ENCODE measurements at regions not wholly inside any gene's neighbourhood (a gene's known extent, or its start where the extent isn't known, plus 50 kb on each side); places are given as distances from the start of the nearest gene placed in this dataset.

- no peak for DNase-seq
Measured at GRCh38 chr16:13553453-13553985, 366.4 kb upstream of the ERCC4 start.

GRCh38 chr16:13554005-13554404 is 365.9 kb upstream of the ERCC4 start:
- DNase-seq: no peak

- no peak for DNase-seq
Measured at GRCh38 chr16:13554643-13555042, 365.3 kb upstream of the ERCC4 start.

- DNase-seq: no peak
Measured at GRCh38 chr16:13557418-13557817, 362.5 kb upstream of the ERCC4 start.

- DNase-seq: no peak
Measured at GRCh38 chr16:13558752-13559151, 361.2 kb upstream of the ERCC4 start.

- DNase-seq: no peak
Measured at GRCh38 chr16:13559624-13560023, 360.3 kb upstream of the ERCC4 start.

- DNase-seq: no peak
Measured at GRCh38 chr16:13560151-13560550, 359.8 kb upstream of the ERCC4 start.

GRCh38 chr16:13561291-13562070 is 358.5 kb upstream of the ERCC4 start:
- DNase-seq: no peak

- no peak for DNase-seq
Measured at GRCh38 chr16:13568803-13569202, 351.2 kb upstream of the ERCC4 start.

DNA sequence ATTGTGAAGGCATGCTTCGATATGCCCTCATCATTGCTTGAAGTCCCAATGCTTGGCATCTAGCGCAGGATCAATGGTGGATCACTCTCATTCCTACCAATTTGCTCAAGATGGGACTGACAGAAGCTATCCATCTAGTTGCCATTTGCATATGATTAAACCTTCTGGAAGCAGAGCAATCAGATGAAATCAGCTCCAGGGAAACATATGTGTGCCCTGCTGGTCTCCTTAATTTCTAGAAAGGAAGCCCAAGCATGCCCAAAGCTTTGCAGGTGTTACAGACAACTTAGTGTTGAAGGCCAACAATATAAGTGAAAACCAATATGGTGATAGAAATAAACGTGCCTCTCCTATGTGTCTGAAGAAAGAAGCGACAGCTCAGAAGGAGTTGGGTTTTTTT is 350.0 kb upstream of the ERCC4 start:
- no peak for DNase-seq

DNA sequence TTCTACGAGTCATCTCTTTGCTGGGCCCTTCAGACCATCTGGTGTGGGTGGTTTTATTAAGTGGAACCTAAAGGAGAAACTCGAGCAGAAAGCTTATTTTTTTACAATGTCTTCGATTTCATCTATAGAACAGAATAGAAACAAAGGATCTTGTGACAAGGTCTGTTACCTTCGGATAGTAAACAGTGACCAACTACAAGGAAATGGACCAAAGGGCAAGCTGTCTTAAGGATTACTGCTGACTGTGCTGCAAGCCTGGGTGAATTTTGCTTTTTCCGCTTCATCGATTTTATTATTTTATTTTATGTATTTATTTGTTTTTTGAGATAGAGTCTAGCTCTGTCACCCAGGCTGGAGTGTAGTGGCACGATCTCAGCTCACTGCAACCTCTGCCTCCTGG is 348.9 kb upstream of the ERCC4 start:
- no peak for DNase-seq

DNA sequence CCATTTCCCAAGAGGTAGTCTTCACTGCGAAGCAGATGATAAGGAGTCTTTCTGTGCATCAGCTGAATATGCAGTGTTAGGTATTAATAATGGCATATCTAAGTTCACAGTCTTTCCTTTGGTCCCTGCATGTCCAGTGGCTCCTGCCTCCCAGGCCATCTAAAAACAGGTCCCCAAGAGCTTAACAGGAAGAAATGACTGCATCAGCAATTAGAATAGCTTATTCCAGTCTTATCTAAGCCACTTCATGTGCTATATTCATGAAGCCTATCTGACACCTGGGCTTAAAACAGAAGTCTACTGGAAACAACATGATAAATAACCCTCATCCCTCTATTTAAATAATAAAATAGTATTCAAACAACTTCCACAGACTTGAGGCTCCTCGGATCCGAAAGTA is 346.1 kb upstream of the ERCC4 start:
- no peak for DNase-seq

DNA sequence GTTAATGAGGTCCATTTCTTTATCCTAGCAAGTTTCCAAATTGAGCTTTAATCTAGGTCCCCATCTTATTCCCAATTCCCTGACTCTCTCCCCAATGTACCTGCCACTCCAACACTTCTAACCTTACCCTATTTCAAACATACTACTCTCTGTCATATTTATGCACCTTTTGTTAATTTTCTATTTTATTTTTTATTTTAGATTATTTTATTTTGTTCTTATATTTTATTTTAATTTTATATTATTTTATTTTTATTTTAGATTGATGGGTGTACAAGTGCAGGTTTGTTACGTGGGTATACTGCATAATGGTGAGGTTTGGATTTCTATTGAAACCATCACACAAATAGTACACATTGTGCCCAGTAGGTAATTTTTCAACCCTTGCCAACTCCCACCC is 333.9 kb upstream of the ERCC4 start:
- no peak for DNase-seq

GRCh38 chr16:13587181-13587580 is 332.8 kb upstream of the ERCC4 start:
- no peak for DNase-seq

- no peak for DNase-seq
Measured at GRCh38 chr16:13594823-13595222, 325.1 kb upstream of the ERCC4 start.

DNA sequence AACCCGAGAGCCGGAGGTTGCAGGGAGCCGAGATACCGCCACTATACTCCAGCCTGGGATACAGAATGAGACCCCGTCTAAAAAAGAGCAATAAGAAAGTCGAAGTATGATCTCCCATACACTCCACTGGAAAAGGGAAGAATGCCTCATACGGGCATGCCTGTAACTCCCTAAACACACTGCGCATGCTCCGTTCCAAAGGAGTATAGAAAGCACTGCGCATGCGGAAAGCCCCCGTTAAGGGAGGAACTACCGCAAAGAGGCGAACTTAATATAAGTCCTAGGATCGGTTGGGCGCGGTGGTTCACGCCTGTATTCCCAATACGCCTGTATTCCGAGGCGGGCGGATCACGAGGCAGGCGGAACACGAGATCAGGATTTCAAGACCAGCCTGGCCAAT is 313.1 kb upstream of the ERCC4 start:
- no peak for DNase-seq

GRCh38 chr16:13607289-13607688 is 312.7 kb upstream of the ERCC4 start:
- no peak for DNase-seq

- DNase-seq: no peak
Measured at GRCh38 chr16:13611596-13611995, 308.4 kb upstream of the ERCC4 start.

DNA sequence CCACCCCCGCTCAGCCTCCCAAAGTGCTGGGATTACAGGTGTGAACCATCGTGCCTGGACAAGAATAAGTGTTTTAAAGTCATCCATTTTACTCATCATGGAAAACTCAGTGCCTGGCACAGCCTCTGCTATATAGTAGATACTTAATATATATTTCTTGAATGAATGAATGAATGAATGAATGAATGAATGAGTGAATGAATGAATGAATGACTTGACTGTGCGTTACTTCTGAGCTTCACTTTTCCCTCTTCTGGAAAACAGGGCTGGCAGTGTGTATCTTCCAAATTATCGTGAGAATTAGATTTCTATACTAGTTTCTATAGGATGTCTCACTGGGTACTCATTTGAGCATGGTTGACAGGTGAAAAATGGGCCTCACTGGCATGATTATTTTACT is 307.3 kb upstream of the ERCC4 start:
- DNase-seq: no peak

GRCh38 chr16:13613165-13613564 is 306.8 kb upstream of the ERCC4 start:
- no peak for DNase-seq

DNA sequence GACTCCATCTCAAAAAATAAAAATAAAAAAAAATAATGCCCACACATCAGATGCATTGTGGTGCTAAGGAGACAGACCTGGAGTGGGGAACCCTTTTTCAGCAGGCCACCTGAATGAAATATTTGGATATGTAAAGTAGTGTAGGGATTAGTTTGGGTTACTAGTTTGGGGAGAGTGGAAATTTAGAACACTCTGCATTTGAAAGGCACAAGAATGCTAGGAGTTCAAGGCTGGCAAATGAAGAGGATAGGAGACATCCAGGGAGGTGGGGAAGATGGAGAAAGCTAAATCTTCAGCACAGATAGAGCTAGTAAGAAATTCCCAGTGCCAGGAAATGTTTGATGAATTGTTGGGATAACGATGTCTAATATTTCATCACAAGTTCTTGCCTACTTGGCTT is 298.3 kb upstream of the ERCC4 start:
- DNase-seq: no peak

GRCh38 chr16:13628156-13628555 is 291.8 kb upstream of the ERCC4 start:
- DNase-seq: no peak

DNA sequence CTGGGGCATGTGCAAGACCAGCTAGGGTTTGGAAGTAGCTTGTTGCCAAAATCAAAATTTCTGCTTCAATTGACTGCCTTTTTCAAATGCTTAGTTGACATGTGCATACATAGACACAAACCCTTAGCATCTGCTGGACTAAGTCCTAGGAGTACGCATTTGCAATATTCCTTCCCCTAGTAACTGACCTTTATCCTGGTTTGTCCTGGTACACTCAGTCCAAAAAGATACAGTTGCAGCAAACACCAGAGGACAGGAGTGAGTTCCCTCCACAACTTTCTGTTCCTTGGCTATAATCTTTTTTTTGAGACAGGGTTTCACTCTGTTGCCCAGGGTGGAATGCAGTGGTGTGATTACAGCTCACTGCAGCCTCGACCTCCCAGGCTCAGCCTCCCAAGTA is 290.2 kb upstream of the ERCC4 start:
- DNase-seq: no peak

DNA sequence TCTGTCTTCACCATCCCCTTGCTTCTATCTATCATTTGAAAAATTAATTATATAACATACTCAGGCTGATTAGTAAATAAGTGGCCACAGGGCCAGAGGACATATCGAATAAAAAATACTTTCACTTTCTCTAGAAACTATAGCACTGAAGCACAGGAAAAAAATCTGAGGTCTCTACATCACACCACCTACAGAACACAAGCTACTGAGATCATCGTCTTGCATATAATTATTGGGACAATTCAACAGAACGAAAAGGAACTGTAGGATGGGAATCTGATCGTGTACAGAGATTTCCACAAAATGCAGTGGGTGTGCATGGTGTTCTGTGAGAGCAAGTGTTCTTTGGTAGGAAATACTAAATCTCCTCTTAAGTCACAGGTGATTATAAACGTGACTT is 289.6 kb upstream of the ERCC4 start:
- DNase-seq: no peak

- no peak for DNase-seq
Measured at GRCh38 chr16:13631213-13631767, 288.7 kb upstream of the ERCC4 start.

Data from EL (cell line).